Hepatocyte (in vitro differentiated cells): ENCODE measurements at regions not wholly inside any gene's neighbourhood (a gene's known extent, or its start where the extent isn't known, plus 50 kb on each side); places are given as distances from the start of the nearest gene placed in this dataset.

Experiments
- EZH2 ChIP-seq: fragments of 200-600 bp; sonication (generic); IDR thresholded peaks from 2 replicates; pipeline ENCODE4 v1.6.1; 2016; ENCODE audit warnings: antibody characterized with exemption, mild to moderate bottlenecking, borderline replicate concordance
- EZH2phosphoT487 ChIP-seq: fragments of 200-600 bp; sonication (generic); IDR thresholded peaks from one replicate; pipeline ENCODE4 v1.6.1; 2018; ENCODE audit warnings: antibody characterized with exemption, mild to moderate bottlenecking, low read depth, moderate library complexity; ENCODE audit not compliant: unreplicated experiment, severe bottlenecking
- TF ChIP-seq, protein P1 (sequence below): fragments of 200-600 bp; sonication (generic); IDR thresholded peaks from 2 replicates; pipeline ENCODE4 v1.5.1; 2016; ENCODE audit warnings: antibody characterized with exemption, mild to moderate bottlenecking; ENCODE audit not compliant: poor library complexity

DNA sequence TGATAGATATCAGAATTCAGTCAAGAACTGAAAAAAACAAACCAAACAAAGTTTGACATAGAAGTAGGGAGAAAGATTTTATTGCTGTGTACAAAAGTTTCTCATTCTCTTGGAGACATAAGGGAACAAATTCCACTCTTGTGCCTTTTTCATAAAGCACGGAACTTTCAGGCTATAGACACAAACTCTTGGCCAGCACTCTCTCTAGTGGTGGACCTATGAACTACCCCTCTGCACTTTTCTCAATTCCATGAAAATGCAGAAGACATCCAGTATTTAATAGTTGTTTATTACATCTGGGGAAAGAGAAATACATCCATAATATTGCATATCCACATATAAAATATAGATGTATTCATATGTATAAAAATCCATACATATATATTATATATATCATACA, 291.6 kb upstream of the HS3ST1 start:
- TF ChIP-seq, protein P1, sequence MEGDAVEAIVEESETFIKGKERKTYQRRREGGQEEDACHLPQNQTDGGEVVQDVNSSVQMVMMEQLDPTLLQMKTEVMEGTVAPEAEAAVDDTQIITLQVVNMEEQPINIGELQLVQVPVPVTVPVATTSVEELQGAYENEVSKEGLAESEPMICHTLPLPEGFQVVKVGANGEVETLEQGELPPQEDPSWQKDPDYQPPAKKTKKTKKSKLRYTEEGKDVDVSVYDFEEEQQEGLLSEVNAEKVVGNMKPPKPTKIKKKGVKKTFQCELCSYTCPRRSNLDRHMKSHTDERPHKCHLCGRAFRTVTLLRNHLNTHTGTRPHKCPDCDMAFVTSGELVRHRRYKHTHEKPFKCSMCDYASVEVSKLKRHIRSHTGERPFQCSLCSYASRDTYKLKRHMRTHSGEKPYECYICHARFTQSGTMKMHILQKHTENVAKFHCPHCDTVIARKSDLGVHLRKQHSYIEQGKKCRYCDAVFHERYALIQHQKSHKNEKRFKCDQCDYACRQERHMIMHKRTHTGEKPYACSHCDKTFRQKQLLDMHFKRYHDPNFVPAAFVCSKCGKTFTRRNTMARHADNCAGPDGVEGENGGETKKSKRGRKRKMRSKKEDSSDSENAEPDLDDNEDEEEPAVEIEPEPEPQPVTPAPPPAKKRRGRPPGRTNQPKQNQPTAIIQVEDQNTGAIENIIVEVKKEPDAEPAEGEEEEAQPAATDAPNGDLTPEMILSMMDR = peak; percentile 81
- TF ChIP-seq EZH2phosphoT487 (no peak), EZH2 (no peak)
